ENCODE measurements at regions not wholly inside any gene's neighbourhood (a gene's known extent, or its start where the extent isn't known, plus 50 kb on each side); places are given as distances from the start of the nearest gene placed in this dataset.
"Not testable (repeated sequence)": the region's sequence is repeated elsewhere in the genome, so short reads cannot be mapped to it uniquely, and the experiment has no call there.

- DNase-seq: no peak
Measured at GRCh38 chr7:56206420-56206819, 90.2 kb upstream of the NUPR2 start.

DNA sequence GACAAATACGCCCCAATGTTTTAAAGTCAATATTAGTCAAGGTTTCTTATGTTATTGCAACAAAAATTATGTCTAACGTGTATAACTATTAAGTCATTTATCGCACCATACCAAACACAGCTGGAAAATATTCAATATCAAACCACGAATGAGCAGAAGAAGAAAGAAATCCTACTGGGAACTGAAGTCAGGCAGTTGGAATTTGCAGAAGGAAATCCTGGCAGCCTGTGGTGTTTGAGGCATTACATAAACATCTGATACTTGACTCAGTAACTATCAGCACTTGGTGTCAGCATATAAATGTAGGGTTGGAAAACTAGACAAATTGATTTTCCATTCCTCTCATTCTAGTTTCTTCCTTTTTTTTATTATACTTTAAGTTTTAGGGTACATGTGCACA is 83.4 kb upstream of the NUPR2 start:
- no peak for DNase-seq

DNA sequence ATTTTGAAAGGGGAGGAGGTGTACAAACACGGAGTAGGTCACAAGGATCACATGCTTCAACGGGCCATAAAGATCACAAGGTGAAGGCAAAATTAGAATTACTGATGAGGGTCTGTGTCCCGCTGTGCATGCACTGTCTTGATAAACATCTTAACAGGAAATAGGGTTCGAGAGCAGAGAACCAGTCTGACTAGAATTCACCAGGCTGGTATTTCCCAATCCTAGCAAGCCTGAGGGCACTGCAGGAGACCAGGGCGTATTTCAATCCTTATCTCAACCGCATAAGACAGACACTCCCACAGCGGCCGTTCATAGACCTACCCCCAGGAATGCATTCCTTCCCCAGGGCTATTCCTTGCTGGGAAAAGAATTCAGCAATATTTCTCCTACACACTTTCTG is 80.0 kb upstream of the NUPR2 start:
- not testable (repeated sequence) for DNase-seq

GRCh38 chr7:56188823-56189346 is 72.7 kb upstream of the NUPR2 start:
- no peak for DNase-seq

DNA sequence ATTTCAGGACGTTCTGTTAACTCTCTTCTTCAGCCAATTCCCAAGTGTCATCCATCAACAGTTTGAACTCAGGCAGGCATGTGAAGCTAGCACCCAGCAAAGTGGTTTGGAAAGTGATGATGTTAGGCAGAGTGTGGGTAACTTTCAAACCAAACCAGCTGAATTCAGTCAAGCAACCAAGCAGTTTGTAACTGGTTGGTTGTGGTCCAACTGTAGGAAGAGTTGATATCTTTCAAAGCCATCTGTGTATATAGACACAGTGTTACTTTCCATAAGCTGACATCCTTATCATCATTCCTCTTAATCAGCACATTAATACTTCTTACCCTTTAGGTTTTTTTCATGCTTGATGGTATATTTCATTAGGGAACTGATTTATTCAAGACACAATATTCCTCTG is 72.2 kb upstream of the NUPR2 start:
- no peak for DNase-seq

GRCh38 chr7:56181010-56181409 is 64.8 kb upstream of the NUPR2 start:
- no peak for DNase-seq

DNA sequence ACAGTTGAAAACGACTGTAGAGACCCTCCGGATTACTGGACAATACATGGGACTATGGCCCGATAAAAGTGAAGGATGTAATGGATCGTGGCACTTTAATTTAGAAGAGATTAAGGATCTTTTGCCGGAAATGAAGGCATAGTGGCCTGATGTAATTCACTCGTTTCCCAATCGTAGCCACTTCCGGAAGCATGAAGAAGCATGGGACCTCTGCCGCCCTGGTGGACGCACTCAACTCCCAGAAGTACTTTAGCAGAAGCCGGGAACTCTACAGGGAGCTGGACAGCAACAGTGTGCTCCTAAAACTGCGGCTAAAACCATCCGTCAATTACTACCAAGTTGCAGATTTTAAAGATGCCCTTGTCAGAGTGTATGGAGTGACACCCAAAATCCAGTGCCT is 59.6 kb upstream of the NUPR2 start:
- no peak for DNase-seq

GRCh38 chr7:56174875-56175760 is 58.9 kb upstream of the NUPR2 start:
- no peak for DNase-seq

- DNase-seq: no peak
Measured at GRCh38 chr7:56174346-56174874, 58.2 kb upstream of the NUPR2 start.
